PC-3 (cell line): ENCODE measurements at regions not wholly inside any gene's neighbourhood (a gene's known extent, or its start where the extent isn't known, plus 50 kb on each side); places are given as distances from the start of the nearest gene placed in this dataset.

ENCODE experiments used
- ATAC-seq: fragments of 200-7000 bp; cut with Tn5 transposase; 2 replicates; pipeline ENCODE4 v1.9.1; 2020; ENCODE audit warnings: mild to moderate bottlenecking, moderate library complexity
- BruUV-seq: library from RNA; stranded (reverse); fragments of 400-500 nt; replicated peaks from 2 replicates; lab custom pipeline; 2021; lab: Mats Ljungman, UMichigan
- CTCF ChIA-PET: fragments of 300-600 bp; sonication (Branson Sonifier 250); formaldehyde crosslinking; loops from one replicate; lab custom pipeline; 2022; ENCODE audit warnings: antibody characterized with exemption; lab: Charles Lee
- POLR2A ChIA-PET: fragments of 300-600 bp; sonication (Branson Sonifier 250); formaldehyde crosslinking; loops from one replicate; lab custom pipeline; 2022; ENCODE audit warnings: antibody characterized with exemption; ENCODE audit not compliant: unreplicated experiment; lab: Charles Lee
- DNase-seq: peaks from one replicate; pipeline ENCODE4 v3.0.0-alpha.2; 2015
- H2AFZ ChIP-seq: fragments of 300-600 bp; sonication (generic); 2 replicates; pipeline ENCODE4 v1.6.0; 2016; ENCODE audit warnings: antibody characterized with exemption, low read length
- H3F3A ChIP-seq: fragments of 300-600 bp; sonication (generic); one replicate; pipeline ENCODE4 v1.6.0; 2017; ENCODE audit warnings: antibody characterized with exemption, low read length, control low read depth, mild to moderate bottlenecking; ENCODE audit not compliant: unreplicated experiment
- H3K27ac ChIP-seq: fragments of 300-600 bp; sonication (generic); 2 replicates; pipeline ENCODE4 v1.5.1; 2016; ENCODE audit warnings: mild to moderate bottlenecking, low read length
- H3K27me3 ChIP-seq: fragments of 300-600 bp; sonication (generic); 2 replicates; pipeline ENCODE4 v1.6.1; 2016; ENCODE audit warnings: low read length, mixed read lengths
- H3K36me3 ChIP-seq: fragments of 300-600 bp; sonication (generic); 2 replicates; pipeline ENCODE4 v1.6.1; 2016; ENCODE audit warnings: low read depth, mixed run types, low read length, mixed read lengths
- H3K4me1 ChIP-seq: fragments of 300-600 bp; sonication (generic); 2 replicates; pipeline ENCODE4 v1.5.1; 2016; ENCODE audit warnings: low read length; ENCODE audit not compliant: insufficient read depth
- H3K4me2 ChIP-seq: fragments of 300-600 bp; sonication (generic); 2 replicates; pipeline ENCODE4 v1.6.0; 2016; ENCODE audit warnings: low read length
- H3K4me3 ChIP-seq: fragments of 300-600 bp; sonication (generic); 2 replicates; pipeline ENCODE4 v1.5.1; 2016; ENCODE audit warnings: mild to moderate bottlenecking, low read length, mixed read lengths
- H3K79me2 ChIP-seq: fragments of 300-600 bp; sonication (generic); 2 replicates; pipeline ENCODE4 v1.6.1; 2017; ENCODE audit warnings: low read length, mixed read lengths
- H3K9ac ChIP-seq: fragments of 300-600 bp; sonication (generic); 2 replicates; pipeline ENCODE4 v1.6.0; 2016; ENCODE audit warnings: mild to moderate bottlenecking, low read length
- H3K9me2 ChIP-seq: fragments of 300-600 bp; sonication (generic); replicated peaks from 2 replicates; pipeline ENCODE4 v1.6.1; 2016; ENCODE audit warnings: mixed run types, low read length, mixed read lengths
- H3K9me3 ChIP-seq: fragments of 300-600 bp; sonication (generic); 2 replicates; pipeline ENCODE4 v1.6.1; 2016; ENCODE audit warnings: low read length, mixed read lengths
- H4K20me1 ChIP-seq: fragments of 300-600 bp; sonication (generic); 2 replicates; pipeline ENCODE4 v1.6.1; 2016; ENCODE audit warnings: low read length, mixed read lengths
- EZH2 ChIP-seq: fragments of 300-600 bp; sonication (generic); IDR thresholded peaks from one replicate; pipeline ENCODE4 v1.6.1; 2017; ENCODE audit warnings: antibody characterized with exemption, mild to moderate bottlenecking, low read length; ENCODE audit not compliant: unreplicated experiment
- EZH2phosphoT487 ChIP-seq: fragments of 300-600 bp; sonication (generic); IDR thresholded peaks from 2 replicates; pipeline ENCODE4 v1.6.1; 2018; ENCODE audit warnings: mild to moderate bottlenecking, antibody characterized with exemption, low read length, borderline replicate concordance
- intact Hi-C: fragments of 100-400 bp; cut with micrococcal nuclease; formaldehyde crosslinking; loops from 2 replicates; pipeline ENCODE4 v1.9.0; 2023
- TF ChIP-seq, protein P1 (sequence below): fragments of 300-600 bp; sonication (generic); conservative IDR thresholded peaks from 2 replicates; pipeline ENCODE4 v1.5.1; 2017; ENCODE audit warnings: antibody characterized with exemption, low read depth, mild to moderate bottlenecking, low read length

DNA sequence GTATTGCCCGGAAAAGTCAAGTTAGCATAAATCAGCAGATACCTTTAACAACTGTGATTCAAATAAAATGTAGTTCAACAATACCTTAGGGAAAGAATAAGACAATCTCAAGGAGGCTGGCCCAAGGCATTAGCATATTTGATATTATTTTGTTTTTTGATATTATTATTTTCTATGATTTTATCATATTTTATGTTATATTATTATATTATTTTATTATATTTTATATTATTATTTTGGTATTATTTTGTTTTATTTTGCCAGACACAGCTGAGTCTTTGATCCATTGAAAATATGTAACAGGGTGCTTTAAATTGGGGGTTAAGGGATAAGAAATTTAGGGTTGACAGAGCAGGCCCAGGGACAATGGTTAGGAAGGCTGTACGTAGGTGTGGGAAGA, 607.9 kb upstream of the USP15 start:
- H3K79me2 ChIP-seq: no peaks in the 10 kb centered on the region
- intact Hi-C loops: no loop called here
- no peak overlapping the region for H3K27ac ChIP-seq
- DNase-seq: no peak
- no peaks in the 10 kb centered on the region for H3K9me2 ChIP-seq
- no peaks in the 10 kb centered on the region for H3K4me1 ChIP-seq
- no peak overlapping the region for H3K9ac ChIP-seq
- TF ChIP-seq, protein P1, sequence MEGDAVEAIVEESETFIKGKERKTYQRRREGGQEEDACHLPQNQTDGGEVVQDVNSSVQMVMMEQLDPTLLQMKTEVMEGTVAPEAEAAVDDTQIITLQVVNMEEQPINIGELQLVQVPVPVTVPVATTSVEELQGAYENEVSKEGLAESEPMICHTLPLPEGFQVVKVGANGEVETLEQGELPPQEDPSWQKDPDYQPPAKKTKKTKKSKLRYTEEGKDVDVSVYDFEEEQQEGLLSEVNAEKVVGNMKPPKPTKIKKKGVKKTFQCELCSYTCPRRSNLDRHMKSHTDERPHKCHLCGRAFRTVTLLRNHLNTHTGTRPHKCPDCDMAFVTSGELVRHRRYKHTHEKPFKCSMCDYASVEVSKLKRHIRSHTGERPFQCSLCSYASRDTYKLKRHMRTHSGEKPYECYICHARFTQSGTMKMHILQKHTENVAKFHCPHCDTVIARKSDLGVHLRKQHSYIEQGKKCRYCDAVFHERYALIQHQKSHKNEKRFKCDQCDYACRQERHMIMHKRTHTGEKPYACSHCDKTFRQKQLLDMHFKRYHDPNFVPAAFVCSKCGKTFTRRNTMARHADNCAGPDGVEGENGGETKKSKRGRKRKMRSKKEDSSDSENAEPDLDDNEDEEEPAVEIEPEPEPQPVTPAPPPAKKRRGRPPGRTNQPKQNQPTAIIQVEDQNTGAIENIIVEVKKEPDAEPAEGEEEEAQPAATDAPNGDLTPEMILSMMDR: no peak
- no peak for TF ChIP-seq EZH2
- no peak for TF ChIP-seq EZH2phosphoT487
- CTCF ChIA-PET: no interaction called here
- no TSS peak for BruUV-seq
- no peaks in the 10 kb centered on the region for H3K36me3 ChIP-seq
- no peak overlapping the region for H3K4me3 ChIP-seq
- H3K4me2 ChIP-seq: no peak overlapping the region
- H3K9me3 ChIP-seq: no peaks in the 10 kb centered on the region
- no peaks in the 10 kb centered on the region for H4K20me1 ChIP-seq
- no peaks in the 10 kb centered on the region for H3K27me3 ChIP-seq
- ATAC-seq: no peak
- POLR2A ChIA-PET: no interaction called here
- no peaks in the 10 kb centered on the region for H3F3A ChIP-seq
- H2AFZ ChIP-seq: no peak overlapping the region

DNA sequence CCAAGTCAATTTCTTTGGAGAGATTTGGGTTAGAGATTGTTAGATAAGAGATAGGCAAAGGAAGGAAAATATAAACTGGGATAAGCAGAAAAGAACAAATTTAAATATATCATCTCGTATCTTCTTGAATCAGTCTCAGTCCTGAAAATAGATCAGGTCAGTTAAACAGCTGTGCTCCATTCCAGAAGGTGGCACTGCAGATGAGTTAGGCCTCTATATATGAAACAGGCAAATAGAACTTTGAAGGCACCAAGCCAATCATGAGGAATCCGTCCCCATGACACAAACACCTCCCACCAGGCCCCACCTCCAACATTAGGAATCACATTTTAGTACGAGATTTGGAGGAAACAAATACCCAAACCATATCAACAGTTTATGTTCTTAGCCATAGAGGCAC, 605.5 kb upstream of the USP15 start:
- ATAC-seq: peak; percentile 53; the same call in 1 of the 2 replicates
- Histone ChIP-seq H3K4me1 (no peaks in the 10 kb centered on the region), H3K9me2 (no peaks in the 10 kb centered on the region), H3K79me2 (no peaks in the 10 kb centered on the region), H3F3A (no peaks in the 10 kb centered on the region), H3K4me3 (no peak overlapping the region), H3K27me3 (no peaks in the 10 kb centered on the region), H3K27ac (no peak overlapping the region), H3K9ac (no peak overlapping the region), H4K20me1 (no peaks in the 10 kb centered on the region), H3K9me3 (no peaks in the 10 kb centered on the region), H2AFZ (peak overlapping the region; percentile 53; the same call in 1 of the 2 replicates), H3K36me3 (no peaks in the 10 kb centered on the region), H3K4me2 (no peak overlapping the region)
- intact Hi-C loops: loop anchor here (1.0 kb wide), 1 partner anchor 339 kb away; no protein-coding TSS in a partner anchor
- ChIA-PET CTCF (interaction anchor here (0.6 kb wide), 1 partner anchor 300 kb away, joined by 3 read pairs; no protein-coding TSS in a partner anchor), POLR2A (no interaction called here)
- peak; percentile 45 for DNase-seq
- no TSS peak for BruUV-seq
- TF ChIP-seq, protein P1: peak; percentile 58
- TF ChIP-seq EZH2phosphoT487: no peak

DNA sequence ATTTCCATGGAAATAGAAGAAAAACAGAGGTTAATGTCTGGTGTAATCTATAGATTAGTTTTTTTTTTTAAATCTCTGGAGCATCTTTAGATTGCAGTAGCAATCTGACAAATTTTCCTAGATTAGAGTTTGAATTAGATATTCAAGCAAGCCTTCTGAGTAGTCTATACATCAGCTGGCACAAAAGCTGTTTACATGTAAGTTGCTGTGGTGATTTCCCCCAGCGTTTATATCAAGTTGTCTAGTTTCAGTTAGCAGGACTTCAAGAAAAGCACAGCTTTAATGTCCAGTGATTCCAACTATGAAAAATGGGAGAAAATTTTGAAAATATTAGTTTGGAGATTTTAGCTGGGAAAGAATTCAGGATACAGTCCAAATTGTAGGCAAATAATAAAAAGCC, 605.0 kb upstream of the USP15 start:
- H3F3A ChIP-seq: no peaks in the 10 kb centered on the region
- H3K4me1 ChIP-seq: no peaks in the 10 kb centered on the region
- no peak overlapping the region for H3K4me2 ChIP-seq
- H3K4me3 ChIP-seq: no peak overlapping the region
- no peaks in the 10 kb centered on the region for H3K9me2 ChIP-seq
- H3K79me2 ChIP-seq: no peaks in the 10 kb centered on the region
- DNase-seq (no peak), ATAC-seq (no peak)
- H3K36me3 ChIP-seq: no peaks in the 10 kb centered on the region
- no peak overlapping the region for H2AFZ ChIP-seq
- TF ChIP-seq, protein P1: no peak
- TF ChIP-seq EZH2: no peak
- ChIA-PET CTCF (interaction anchor here (0.6 kb wide), 1 partner anchor 299 kb away, joined by 3 read pairs; no protein-coding TSS in a partner anchor), POLR2A (no interaction called here)
- no TSS peak for BruUV-seq
- no peak overlapping the region for H3K9ac ChIP-seq
- H3K9me3 ChIP-seq: no peaks in the 10 kb centered on the region
- intact Hi-C loops: no loop called here
- H3K27ac ChIP-seq: no peak overlapping the region
- H3K27me3 ChIP-seq: no peaks in the 10 kb centered on the region
- no peaks in the 10 kb centered on the region for H4K20me1 ChIP-seq
